Endothelial cell of umbilical vein (primary cell): ENCODE measurements at regions not wholly inside any gene's neighbourhood (a gene's known extent, or its start where the extent isn't known, plus 50 kb on each side); places are given as distances from the start of the nearest gene placed in this dataset.

Source experiments
- BruUV-seq: library from RNA; stranded (reverse); fragments of 400-500 nt; replicated peaks from 2 replicates; lab custom pipeline; 2021; lab: Mats Ljungman, UMichigan
- CTCF ChIA-PET: fragments of 300-600, 350-600 bp; sonication (Branson Sonifier 250); formaldehyde crosslinking; loops from one replicate; lab custom pipeline; 2021; ENCODE audit warnings: antibody characterized with exemption, inconsistent platforms; lab: Charles Lee
- POLR2A ChIA-PET: fragments of 300-600, 350-600 bp; sonication (Branson Sonifier 250); formaldehyde crosslinking; loops from one replicate; lab custom pipeline; 2021; ENCODE audit warnings: antibody characterized with exemption, inconsistent platforms; lab: Charles Lee
- DNase-seq: peaks from one replicate; pipeline ENCODE4 v3.0.0-alpha.2; 2011; ENCODE audit warnings: low read depth, low spot score
- FAIRE-seq: peaks from 2 replicates; lab custom pipeline; 2011; peaks lifted over from hg19 to GRCh38; lab: Jason Lieb, UNC
- H2AFZ ChIP-seq: 2 replicates; pipeline ENCODE4 v1.6.0; 2012; ENCODE audit warnings: low read depth, low read length, control low read depth, inconsistent platforms
- H3K27ac ChIP-seq: 2 replicates; pipeline ENCODE4 v1.5.1; 2011; ENCODE audit warnings: low read depth, mild to moderate bottlenecking, control low read depth, low read length, moderate library complexity; ENCODE audit not compliant: insufficient read depth
- H3K27me3 ChIP-seq, 2 experiments: 2 replicates each; pipeline versions ENCODE4 v1.6.0 to v1.6.1; 2011; ENCODE audit warnings: low read length in 2 of 2, mixed read lengths in 1 of 2; ENCODE audit not compliant: control insufficient read depth in 2 of 2, insufficient read depth in 2 of 2
- H3K36me3 ChIP-seq, 2 experiments: 2 replicates in 1 of 2; 3 replicates in 1 of 2; pipeline ENCODE4 v1.5.1; 2011; ENCODE audit warnings: low read length in 2 of 2, mild to moderate bottlenecking in 1 of 2, moderate library complexity in 1 of 2; ENCODE audit not compliant: control insufficient read depth in 2 of 2, insufficient read depth in 2 of 2; ENCODE audit errors: extremely low read depth in 1 of 2
- H3K4me1 ChIP-seq: 3 replicates; pipeline ENCODE4 v1.5.1; 2011; ENCODE audit warnings: mild to moderate bottlenecking, low read length; ENCODE audit not compliant: control insufficient read depth, insufficient read depth; ENCODE audit errors: extremely low read depth
- H3K4me2 ChIP-seq: 2 replicates; pipeline ENCODE4 v1.6.1; 2011; ENCODE audit warnings: low read length, control low read depth, mixed read lengths; ENCODE audit not compliant: insufficient read depth
- H3K4me3 ChIP-seq, 3 experiments: fragments of 200-600 bp in 1 of 3; sonication (generic), shearing (Covaris generic) in 1 of 3; replicated peaks in 1 of 3; 2 replicates each; pipeline ENCODE4 v1.5.1; 2011 to 2016; ENCODE audit warnings: control low read depth in 3 of 3, low read length in 3 of 3, mild to moderate bottlenecking in 2 of 3, inconsistent platforms in 1 of 3, low read depth in 1 of 3, moderate library complexity in 1 of 3; ENCODE audit not compliant: insufficient read depth in 1 of 3
- H3K79me2 ChIP-seq: 2 replicates; pipeline ENCODE4 v1.6.0; 2012; ENCODE audit warnings: low read length, inconsistent platforms; ENCODE audit not compliant: control insufficient read depth, insufficient read depth
- H3K9ac ChIP-seq: replicated peaks from 2 replicates; pipeline ENCODE3; 2011; ENCODE audit warnings: low read length, control low read depth; ENCODE audit not compliant: insufficient read depth; ENCODE audit errors: extremely low read depth
- H3K9me1 ChIP-seq: replicated peaks from 3 replicates; pipeline ENCODE4 v1.6.0; 2011; ENCODE audit warnings: mild to moderate bottlenecking, low read length; ENCODE audit not compliant: control insufficient read depth, insufficient read depth; ENCODE audit errors: extremely low read depth
- H3K9me3 ChIP-seq: replicated peaks from 2 replicates; pipeline ENCODE4 v1.5.1; 2012; ENCODE audit warnings: low read length, inconsistent platforms; ENCODE audit not compliant: control insufficient read depth, insufficient read depth
- H4K20me1 ChIP-seq: replicated peaks from 2 replicates; pipeline ENCODE3; 2011; ENCODE audit warnings: mild to moderate bottlenecking, low read length; ENCODE audit not compliant: control insufficient read depth, insufficient read depth; ENCODE audit errors: extremely low read depth
- FOS ChIP-seq: IDR thresholded peaks from 2 replicates; pipeline ENCODE4 v1.6.1; 2011; ENCODE audit warnings: mild to moderate bottlenecking, low read length, moderate library complexity, borderline replicate concordance; ENCODE audit not compliant: insufficient read depth
- GATA2 ChIP-seq: IDR thresholded peaks from 2 replicates; pipeline ENCODE4 v1.7.0; 2011; ENCODE audit warnings: low read depth, mild to moderate bottlenecking, moderate library complexity, mixed read lengths, low read length; ENCODE audit not compliant: insufficient read length, insufficient read depth
- JUN ChIP-seq: IDR thresholded peaks from 2 replicates; pipeline ENCODE4 v1.6.1; 2011; ENCODE audit warnings: borderline replicate concordance, low read depth; ENCODE audit not compliant: insufficient read length, insufficient read depth
- MYC ChIP-seq: IDR thresholded peaks from one replicate; pipeline ENCODE4 v1.6.1; 2011; ENCODE audit warnings: mild to moderate bottlenecking, low read depth, low read length
- POLR2A ChIP-seq: IDR thresholded peaks from 2 replicates; pipeline ENCODE4 v1.6.1; 2012; ENCODE audit warnings: low read depth, mild to moderate bottlenecking, control low read depth, low read length
- POLR2AphosphoS5 ChIP-seq: IDR thresholded peaks from 2 replicates; pipeline ENCODE4 v1.6.1; 2012; ENCODE audit warnings: low read depth, mild to moderate bottlenecking, control low read depth, low read length, moderate library complexity; ENCODE audit not compliant: insufficient read depth
- dilution Hi-C: fragments of 300-500 bp; cut with MboI; formaldehyde crosslinking; loops from one replicate; pipeline ENCODE4 v1.15.0; 2019; ENCODE audit warnings: low sequenced_read_pairs; ENCODE audit not compliant: extremely low pct_ligation_motif_present
- intact Hi-C: fragments of 100-400 bp; cut with micrococcal nuclease; formaldehyde crosslinking; loops from one replicate; pipeline ENCODE4 v1.10.0; 2022
- TF ChIP-seq, protein P1 (sequence below): IDR thresholded peaks from 2 replicates; pipeline ENCODE4 v1.6.1; 2011; ENCODE audit not compliant: insufficient read depth, insufficient read length
- TF ChIP-seq, protein P2 (sequence below), 2 donors: IDR thresholded peaks; 1 replicate in 1 of 2; 2 replicates in 1 of 2; pipeline ENCODE4 v1.5.1; 2011; ENCODE audit warnings: low read length in 2 of 2, mild to moderate bottlenecking in 2 of 2, moderate library complexity in 2 of 2, control low read depth in 1 of 2, inconsistent platforms in 1 of 2, low read depth in 1 of 2; ENCODE audit not compliant: insufficient read depth in 1 of 2; ENCODE audit errors: extremely low read depth in 1 of 2

DNA sequence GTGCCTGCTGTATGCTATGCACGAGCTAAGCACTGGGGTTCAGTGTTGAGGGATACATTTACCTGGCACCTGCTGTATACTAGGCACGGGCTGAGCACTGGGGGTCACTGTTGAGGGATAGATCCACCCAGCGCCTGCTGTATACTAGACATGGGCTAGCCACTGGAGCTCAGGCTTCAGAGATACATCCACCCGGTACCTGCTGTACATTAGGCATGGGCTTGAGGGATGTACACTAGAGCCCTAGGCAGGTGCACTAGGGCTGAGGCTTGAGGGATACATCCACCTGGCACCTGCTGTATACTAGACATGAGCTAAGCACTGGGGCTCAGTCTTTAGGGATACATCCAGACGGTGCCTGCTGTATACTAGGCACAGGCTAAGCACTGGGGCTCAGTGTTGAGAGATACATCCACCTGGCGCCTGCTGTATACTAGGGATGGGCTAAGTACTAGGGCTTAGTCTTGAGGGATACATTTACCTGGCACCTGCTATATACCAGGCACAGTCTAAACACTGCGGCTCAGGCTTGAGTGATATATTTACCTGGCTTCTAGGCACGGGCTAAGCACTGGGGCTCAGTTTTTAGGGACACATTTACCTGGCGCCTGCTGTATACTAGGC is 92.7 kb downstream of the ADRA2C start:
- no peak overlapping the region for H3K27ac ChIP-seq
- H3K36me3 ChIP-seq: no peaks in the 10 kb centered on the region
- no peak overlapping the region for H3K4me3 ChIP-seq
- TF ChIP-seq, protein P1, sequence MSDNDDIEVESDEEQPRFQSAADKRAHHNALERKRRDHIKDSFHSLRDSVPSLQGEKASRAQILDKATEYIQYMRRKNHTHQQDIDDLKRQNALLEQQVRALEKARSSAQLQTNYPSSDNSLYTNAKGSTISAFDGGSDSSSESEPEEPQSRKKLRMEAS: no peak
- TF ChIP-seq JUN (no peak), POLR2AphosphoS5 (no peak), MYC (no peak), GATA2 (no peak), POLR2A (no peak), FOS (no peak)
- TF ChIP-seq, protein P2, sequence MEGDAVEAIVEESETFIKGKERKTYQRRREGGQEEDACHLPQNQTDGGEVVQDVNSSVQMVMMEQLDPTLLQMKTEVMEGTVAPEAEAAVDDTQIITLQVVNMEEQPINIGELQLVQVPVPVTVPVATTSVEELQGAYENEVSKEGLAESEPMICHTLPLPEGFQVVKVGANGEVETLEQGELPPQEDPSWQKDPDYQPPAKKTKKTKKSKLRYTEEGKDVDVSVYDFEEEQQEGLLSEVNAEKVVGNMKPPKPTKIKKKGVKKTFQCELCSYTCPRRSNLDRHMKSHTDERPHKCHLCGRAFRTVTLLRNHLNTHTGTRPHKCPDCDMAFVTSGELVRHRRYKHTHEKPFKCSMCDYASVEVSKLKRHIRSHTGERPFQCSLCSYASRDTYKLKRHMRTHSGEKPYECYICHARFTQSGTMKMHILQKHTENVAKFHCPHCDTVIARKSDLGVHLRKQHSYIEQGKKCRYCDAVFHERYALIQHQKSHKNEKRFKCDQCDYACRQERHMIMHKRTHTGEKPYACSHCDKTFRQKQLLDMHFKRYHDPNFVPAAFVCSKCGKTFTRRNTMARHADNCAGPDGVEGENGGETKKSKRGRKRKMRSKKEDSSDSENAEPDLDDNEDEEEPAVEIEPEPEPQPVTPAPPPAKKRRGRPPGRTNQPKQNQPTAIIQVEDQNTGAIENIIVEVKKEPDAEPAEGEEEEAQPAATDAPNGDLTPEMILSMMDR (IDR thresholded peaks at IDR 0.05; ENCODE audit: extremely low read depth in 1 of 2, insufficient read depth in 1 of 2, low read depth in 1 of 2, low read length in 2 of 2): no peak
- dilution Hi-C loops: no loop called here
- POLR2A ChIA-PET: no interaction called here
- intact Hi-C loops: no loop called here
- no peaks in the 10 kb centered on the region for H3K27me3 ChIP-seq
- CTCF ChIA-PET: interaction anchor here (1.1 kb wide), 1 partner anchor 22 kb away, joined by 5 read pairs; no protein-coding TSS in a partner anchor
- H2AFZ ChIP-seq: no peak overlapping the region
- no peak overlapping the region for H3K4me2 ChIP-seq
- H3K9ac ChIP-seq: no peak overlapping the region
- FAIRE-seq (no peak), DNase-seq (no peak)
- no peaks in the 10 kb centered on the region for H3K9me1 ChIP-seq
- no peaks in the 10 kb centered on the region for H4K20me1 ChIP-seq
- peaks cover 4% of the 10 kb centered on the region for H3K4me1 ChIP-seq
- BruUV-seq: no TSS peak
- no peaks in the 10 kb centered on the region for H3K79me2 ChIP-seq
- no peaks in the 10 kb centered on the region for H3K9me3 ChIP-seq
